ENCODE measurements at regions not wholly inside any gene's neighbourhood (a gene's known extent, or its start where the extent isn't known, plus 50 kb on each side); places are given as distances from the start of the nearest gene placed in this dataset.
"Not testable (repeated sequence)": the region's sequence is repeated elsewhere in the genome, so short reads cannot be mapped to it uniquely, and the experiment has no call there.

GRCh38 chr20:22969031-22969430 is 66.1 kb upstream of the SSTR4 start:
- TF ChIP-seq CTCF (IDR thresholded peaks at IDR 0.05; ENCODE audit: low read depth, low read length, missing input control); YY1 (IDR thresholded peaks at IDR 0.05); MAX (IDR thresholded peaks at IDR 0.05); RAD21 (IDR thresholded peaks at IDR 0.05); GABPA (IDR thresholded peaks at IDR 0.05 in 1 of 2, conservative IDR thresholded peaks at IDR 0.05 in 1 of 2); REST (IDR thresholded peaks at IDR 0.05); RXRA (IDR thresholded peaks at IDR 0.05); HNF4A (conservative IDR thresholded peaks at IDR 0.05): not testable (repeated sequence)
- TF ChIP-seq, protein P1, sequence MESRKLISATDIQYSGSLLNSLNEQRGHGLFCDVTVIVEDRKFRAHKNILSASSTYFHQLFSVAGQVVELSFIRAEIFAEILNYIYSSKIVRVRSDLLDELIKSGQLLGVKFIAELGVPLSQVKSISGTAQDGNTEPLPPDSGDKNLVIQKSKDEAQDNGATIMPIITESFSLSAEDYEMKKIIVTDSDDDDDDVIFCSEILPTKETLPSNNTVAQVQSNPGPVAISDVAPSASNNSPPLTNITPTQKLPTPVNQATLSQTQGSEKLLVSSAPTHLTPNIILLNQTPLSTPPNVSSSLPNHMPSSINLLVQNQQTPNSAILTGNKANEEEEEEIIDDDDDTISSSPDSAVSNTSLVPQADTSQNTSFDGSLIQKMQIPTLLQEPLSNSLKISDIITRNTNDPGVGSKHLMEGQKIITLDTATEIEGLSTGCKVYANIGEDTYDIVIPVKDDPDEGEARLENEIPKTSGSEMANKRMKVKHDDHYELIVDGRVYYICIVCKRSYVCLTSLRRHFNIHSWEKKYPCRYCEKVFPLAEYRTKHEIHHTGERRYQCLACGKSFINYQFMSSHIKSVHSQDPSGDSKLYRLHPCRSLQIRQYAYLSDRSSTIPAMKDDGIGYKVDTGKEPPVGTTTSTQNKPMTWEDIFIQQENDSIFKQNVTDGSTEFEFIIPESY (IDR thresholded peaks at IDR 0.05): not testable (repeated sequence)
